LNCaP clone FGC (cell line): ENCODE measurements at regions not wholly inside any gene's neighbourhood (a gene's known extent, or its start where the extent isn't known, plus 50 kb on each side); places are given as distances from the start of the nearest gene placed in this dataset.

Experiments used
- DNase-seq: peaks from one replicate; pipeline ENCODE4 v3.0.0-alpha.2; 2011; ENCODE audit warnings: low read depth
- H3K4me3 ChIP-seq: 2 replicates; pipeline ENCODE4 v1.5.1; 2011; ENCODE audit warnings: mild to moderate bottlenecking, low read depth, low read length, control low read depth
- CTCF ChIP-seq: IDR thresholded peaks from 2 replicates; pipeline ENCODE4 v1.5.1; 2012; ENCODE audit warnings: mild to moderate bottlenecking; ENCODE audit not compliant: control insufficient read depth, insufficient read depth; ENCODE audit errors: extremely low read depth

GRCh38 chr10:117477211-117477947 is 65.2 kb upstream of the EMX2 start:
- TF ChIP-seq CTCF = no peak

GRCh38 chr10:117476716-117477115 is 65.8 kb upstream of the EMX2 start:
- no peak for TF ChIP-seq CTCF
- no peak overlapping the region for H3K4me3 ChIP-seq
- no peak for DNase-seq

More at GRCh38 chr10:117477211-117477947, 65.2 kb upstream of the EMX2 start:
- no peak overlapping the region for H3K4me3 ChIP-seq
- DNase-seq = no peak

GRCh38 chr10:117476281-117476680 is 66.3 kb upstream of the EMX2 start:
- no peak for TF ChIP-seq CTCF
- DNase-seq = no peak

GRCh38 chr10:117472872-117473271 is 69.7 kb upstream of the EMX2 start:
- TF ChIP-seq CTCF = no peak
- no peak for DNase-seq
- H3K4me3 ChIP-seq = no peak overlapping the region

More at GRCh38 chr10:117476281-117476680, 66.3 kb upstream of the EMX2 start:
- no peak overlapping the region for H3K4me3 ChIP-seq

- DNase-seq = no peak
Measured at GRCh38 chr10:117471344-117471874, 71.1 kb upstream of the EMX2 start.

GRCh38 chr10:117470733-117471132 is 71.8 kb upstream of the EMX2 start:
- no peak for TF ChIP-seq CTCF
- no peak for DNase-seq
- H3K4me3 ChIP-seq = no peak overlapping the region

More at GRCh38 chr10:117471344-117471874, 71.1 kb upstream of the EMX2 start:
- no peak overlapping the region for H3K4me3 ChIP-seq
- TF ChIP-seq CTCF = no peak
